Osteocyte (in vitro differentiated cells): ENCODE measurements at regions not wholly inside any gene's neighbourhood (a gene's known extent, or its start where the extent isn't known, plus 50 kb on each side); places are given as distances from the start of the nearest gene placed in this dataset.
"Not testable (repeated sequence)": the region's sequence is repeated elsewhere in the genome, so short reads cannot be mapped to it uniquely, and the experiment has no call there.

Source experiments
- DNase-seq: peaks from one replicate; pipeline ENCODE4 v3.0.0; 2021; ENCODE audit warnings: mixed read lengths; ENCODE audit not compliant: unreplicated experiment; ENCODE audit errors: extremely low spot score
- H3K27ac Mint-ChIP-seq: one replicate; pipeline ENCODE4 v1.8.0; 2021; ENCODE audit warnings: mild to moderate bottlenecking, mixed read lengths; ENCODE audit not compliant: unreplicated experiment
- H3K27me3 Mint-ChIP-seq: one replicate; pipeline ENCODE4 v1.8.0; 2021; ENCODE audit warnings: mixed read lengths; ENCODE audit not compliant: unreplicated experiment
- H3K36me3 Mint-ChIP-seq: one replicate; pipeline ENCODE4 v1.8.0; 2021; ENCODE audit warnings: mixed read lengths; ENCODE audit not compliant: unreplicated experiment
- H3K4me1 Mint-ChIP-seq: one replicate; pipeline ENCODE4 v1.8.0; 2021; ENCODE audit warnings: mixed read lengths; ENCODE audit not compliant: unreplicated experiment
- H3K4me3 Mint-ChIP-seq: one replicate; pipeline ENCODE4 v1.8.0; 2021; ENCODE audit warnings: mild to moderate bottlenecking, moderate library complexity, mixed read lengths; ENCODE audit not compliant: unreplicated experiment
- H3K9me3 Mint-ChIP-seq: one replicate; pipeline ENCODE4 v1.8.0; 2021; ENCODE audit warnings: mixed read lengths; ENCODE audit not compliant: unreplicated experiment
- TF ChIP-seq, protein P1 (sequence below): fragments of 200-600 bp; sonication (generic); IDR thresholded peaks from 2 replicates; pipeline ENCODE4 v1.5.0; 2021; ENCODE audit warnings: antibody characterized with exemption, mild to moderate bottlenecking, moderate library complexity

DNA sequence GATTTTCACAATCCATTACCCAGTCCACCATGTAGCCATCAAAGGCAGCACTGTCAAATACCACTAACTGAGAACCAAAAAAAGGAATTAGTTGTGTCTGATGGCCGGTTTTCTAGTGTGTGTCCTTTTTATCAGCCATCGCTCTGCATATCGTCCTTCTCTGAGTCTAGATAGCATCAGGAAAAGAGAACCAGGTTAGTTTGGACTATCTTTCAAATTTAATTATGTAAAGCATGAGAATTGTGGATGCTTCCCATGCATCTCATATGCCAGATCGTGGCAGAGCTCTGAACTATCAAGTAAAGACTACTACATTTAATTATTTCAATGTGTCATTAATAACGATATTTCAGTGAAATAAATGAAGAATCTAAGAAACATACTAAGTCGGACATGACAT lies 691.9 kb downstream of the FAM181B start:
- H3K4me3 Mint-ChIP-seq, result no peak overlapping the region
- H3K27ac Mint-ChIP-seq, result no peak overlapping the region
- no peaks in the 10 kb centered on the region for H3K36me3 Mint-ChIP-seq
- DNase-seq, result no peak
- H3K9me3 Mint-ChIP-seq, result peaks cover 4% of the 10 kb centered on the region
- H3K4me1 Mint-ChIP-seq, result peaks cover 9% of the 10 kb centered on the region
- H3K27me3 Mint-ChIP-seq, result no peaks in the 10 kb centered on the region
- TF ChIP-seq, protein P1, sequence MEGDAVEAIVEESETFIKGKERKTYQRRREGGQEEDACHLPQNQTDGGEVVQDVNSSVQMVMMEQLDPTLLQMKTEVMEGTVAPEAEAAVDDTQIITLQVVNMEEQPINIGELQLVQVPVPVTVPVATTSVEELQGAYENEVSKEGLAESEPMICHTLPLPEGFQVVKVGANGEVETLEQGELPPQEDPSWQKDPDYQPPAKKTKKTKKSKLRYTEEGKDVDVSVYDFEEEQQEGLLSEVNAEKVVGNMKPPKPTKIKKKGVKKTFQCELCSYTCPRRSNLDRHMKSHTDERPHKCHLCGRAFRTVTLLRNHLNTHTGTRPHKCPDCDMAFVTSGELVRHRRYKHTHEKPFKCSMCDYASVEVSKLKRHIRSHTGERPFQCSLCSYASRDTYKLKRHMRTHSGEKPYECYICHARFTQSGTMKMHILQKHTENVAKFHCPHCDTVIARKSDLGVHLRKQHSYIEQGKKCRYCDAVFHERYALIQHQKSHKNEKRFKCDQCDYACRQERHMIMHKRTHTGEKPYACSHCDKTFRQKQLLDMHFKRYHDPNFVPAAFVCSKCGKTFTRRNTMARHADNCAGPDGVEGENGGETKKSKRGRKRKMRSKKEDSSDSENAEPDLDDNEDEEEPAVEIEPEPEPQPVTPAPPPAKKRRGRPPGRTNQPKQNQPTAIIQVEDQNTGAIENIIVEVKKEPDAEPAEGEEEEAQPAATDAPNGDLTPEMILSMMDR, result no peak

DNA sequence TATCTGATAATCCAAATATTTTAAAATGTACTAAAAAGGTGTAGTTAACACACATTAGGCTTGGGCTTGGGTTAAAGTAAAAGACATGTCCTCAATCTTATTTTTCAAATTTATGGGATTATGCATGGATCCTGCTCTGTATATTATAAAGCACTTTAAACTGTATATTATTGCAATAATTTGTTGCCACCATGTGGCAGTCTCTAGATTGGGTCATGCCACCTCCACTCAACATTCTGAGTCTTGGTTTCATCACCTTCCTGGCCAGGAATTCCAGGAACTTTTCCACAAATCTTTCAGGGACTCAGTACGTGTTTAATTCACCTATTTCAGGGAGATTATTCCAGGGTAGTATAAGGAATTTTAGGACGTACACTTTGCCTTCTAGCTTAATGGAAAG lies 695.5 kb downstream of the FAM181B start:
- no peak overlapping the region for H3K4me3 Mint-ChIP-seq
- H3K9me3 Mint-ChIP-seq, result no peaks in the 10 kb centered on the region
- H3K27me3 Mint-ChIP-seq, result no peaks in the 10 kb centered on the region
- TF ChIP-seq, protein P1, result peak; percentile 66
- DNase-seq, result no peak
- no peaks in the 10 kb centered on the region for H3K36me3 Mint-ChIP-seq
- no peak overlapping the region for H3K27ac Mint-ChIP-seq
- H3K4me1 Mint-ChIP-seq, result peaks cover 2% of the 10 kb centered on the region

DNA sequence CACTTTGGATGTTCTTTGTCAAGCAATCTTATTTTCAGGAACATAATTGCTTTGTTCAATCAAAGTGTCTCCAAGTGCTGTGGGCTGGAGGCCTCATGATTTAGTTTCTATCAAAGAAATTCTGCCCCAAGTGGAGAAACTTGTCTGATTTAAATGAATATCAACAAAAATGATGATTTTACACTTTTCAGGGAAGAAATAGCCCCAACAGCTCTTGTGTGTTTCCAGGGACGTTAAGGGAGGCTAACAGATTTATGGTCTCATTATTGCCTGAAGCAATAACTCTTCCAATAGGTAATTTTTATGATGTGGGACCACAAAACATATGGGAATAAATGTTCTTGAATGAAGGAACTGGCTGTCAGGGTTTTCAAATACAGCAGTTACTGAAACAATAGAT lies 699.1 kb downstream of the FAM181B start:
- TF ChIP-seq, protein P1, result no peak
- Mint-ChIP-seq H3K27me3 (no peaks in the 10 kb centered on the region), H3K36me3 (no peaks in the 10 kb centered on the region), H3K4me3 (no peak overlapping the region), H3K4me1 (peaks cover 3% of the 10 kb centered on the region), H3K27ac (no peak overlapping the region), H3K9me3 (no peaks in the 10 kb centered on the region)
- no peak for DNase-seq

DNA sequence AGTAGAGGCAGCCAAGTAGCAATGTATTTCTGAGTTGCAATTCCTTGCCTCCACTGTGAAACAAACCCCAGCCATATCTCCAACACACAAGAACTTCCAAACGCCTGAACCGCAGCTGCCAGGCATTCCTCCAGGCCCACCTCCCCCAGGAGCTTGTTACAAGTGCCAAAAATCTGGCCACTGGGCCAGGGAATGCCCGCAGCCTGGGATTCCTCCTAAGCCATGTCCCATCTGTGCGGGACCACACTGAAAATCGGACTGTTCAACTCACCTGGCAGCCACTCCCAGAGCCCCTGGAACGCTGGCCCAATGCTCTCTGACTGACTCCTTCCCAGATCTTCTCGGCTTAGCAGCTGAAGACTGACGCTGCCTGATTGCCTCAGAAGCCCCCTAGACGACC lies 706.3 kb downstream of the FAM181B start:
- not testable (repeated sequence) for H3K36me3 Mint-ChIP-seq, H3K4me1 Mint-ChIP-seq, H3K4me3 Mint-ChIP-seq, H3K27ac Mint-ChIP-seq, H3K27me3 Mint-ChIP-seq, H3K9me3 Mint-ChIP-seq, DNase-seq

DNA sequence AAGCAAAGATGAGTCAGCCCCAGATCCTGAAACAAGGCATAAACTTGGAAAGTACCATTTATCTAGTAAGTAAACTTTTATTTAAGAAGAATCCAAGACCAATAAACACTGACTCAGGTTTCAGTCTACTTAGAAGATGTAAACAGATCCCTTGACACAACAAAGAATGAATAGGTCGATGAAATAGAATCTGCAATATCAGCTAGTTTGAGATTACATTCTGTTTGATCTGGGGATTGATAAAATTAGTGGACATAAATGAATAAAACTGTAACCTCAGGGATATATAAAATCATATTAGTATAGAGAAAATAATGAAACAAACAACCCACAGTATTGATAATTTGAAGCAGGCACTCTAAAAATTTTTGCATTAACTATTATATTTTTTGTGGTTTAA lies 708.9 kb downstream of the FAM181B start:
- Mint-ChIP-seq H3K27ac (no peak overlapping the region), H3K27me3 (no peaks in the 10 kb centered on the region), H3K4me1 (no peaks in the 10 kb centered on the region), H3K9me3 (no peaks in the 10 kb centered on the region), H3K4me3 (no peak overlapping the region), H3K36me3 (no peaks in the 10 kb centered on the region)
- no peak for DNase-seq
- TF ChIP-seq, protein P1, result no peak

DNA sequence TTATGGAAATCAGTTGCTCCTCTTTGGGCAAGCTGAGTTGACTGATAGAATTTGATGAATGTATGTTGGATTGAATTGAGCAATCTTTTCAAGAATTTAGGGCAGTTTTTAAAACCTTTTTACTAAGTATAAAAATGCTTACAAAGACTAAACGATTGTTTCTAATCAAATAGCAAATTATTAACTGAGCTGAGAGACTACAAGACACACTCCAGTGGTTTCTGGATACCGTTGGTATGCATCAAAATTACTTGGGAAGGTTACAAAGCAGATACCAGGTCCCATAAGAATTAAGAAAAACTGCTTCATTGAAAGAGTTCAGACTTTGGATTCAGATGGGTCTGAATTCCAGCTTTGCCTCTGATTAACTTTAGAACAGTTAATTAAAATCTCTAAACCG lies 721.4 kb downstream of the FAM181B start:
- Mint-ChIP-seq H3K27me3 (peaks cover 9% of the 10 kb centered on the region), H3K4me3 (no peak overlapping the region), H3K9me3 (no peaks in the 10 kb centered on the region), H3K4me1 (peaks cover 7% of the 10 kb centered on the region), H3K36me3 (no peaks in the 10 kb centered on the region), H3K27ac (no peak overlapping the region)
- TF ChIP-seq, protein P1, result no peak
- DNase-seq, result no peak
